ENCODE measurements at regions not wholly inside any gene's neighbourhood (a gene's known extent, or its start where the extent isn't known, plus 50 kb on each side); places are given as distances from the start of the nearest gene placed in this dataset.

- Mint-ChIP-seq H3K9me3 (ENCODE audit: unreplicated experiment) (no peaks in the 10 kb centered on the region), H3K36me3 (ENCODE audit: unreplicated experiment) (no peaks in the 10 kb centered on the region), H3K27me3 (ENCODE audit: unreplicated experiment) (no peaks in the 10 kb centered on the region), H3K4me1 (ENCODE audit: unreplicated experiment) (no peaks in the 10 kb centered on the region), H3K27ac (ENCODE audit: unreplicated experiment) (no peak overlapping the region), H3K4me3 (ENCODE audit: unreplicated experiment) (no peak overlapping the region)
- TF ChIP-seq CTCF (IDR thresholded peaks at IDR 0.05) = no peak
- no peak for DNase-seq (ENCODE audit: extremely low spot score, unreplicated experiment)
Observed at GRCh38 chr1:79988401-79988800, 981.9 kb upstream of the ADGRL4 start.

GRCh38 chr1:79982211-79982610, 975.7 kb upstream of the ADGRL4 start:
- no peaks in the 10 kb centered on the region for H3K27me3 Mint-ChIP-seq (ENCODE audit: unreplicated experiment)
- DNase-seq (ENCODE audit: extremely low spot score, unreplicated experiment) = no peak
- H3K27ac Mint-ChIP-seq (ENCODE audit: unreplicated experiment) = no peak overlapping the region
- H3K4me3 Mint-ChIP-seq (ENCODE audit: unreplicated experiment) = no peak overlapping the region
- no peaks in the 10 kb centered on the region for H3K36me3 Mint-ChIP-seq (ENCODE audit: unreplicated experiment)
- TF ChIP-seq CTCF (IDR thresholded peaks at IDR 0.05) = no peak
- H3K4me1 Mint-ChIP-seq (ENCODE audit: unreplicated experiment) = no peaks in the 10 kb centered on the region
- H3K9me3 Mint-ChIP-seq (ENCODE audit: unreplicated experiment) = no peaks in the 10 kb centered on the region

- no peak for DNase-seq (ENCODE audit: extremely low spot score, unreplicated experiment)
- Mint-ChIP-seq H3K4me3 (ENCODE audit: unreplicated experiment) (no peak overlapping the region), H3K27me3 (ENCODE audit: unreplicated experiment) (no peaks in the 10 kb centered on the region), H3K27ac (ENCODE audit: unreplicated experiment) (no peak overlapping the region), H3K9me3 (ENCODE audit: unreplicated experiment) (no peaks in the 10 kb centered on the region), H3K36me3 (ENCODE audit: unreplicated experiment) (no peaks in the 10 kb centered on the region), H3K4me1 (ENCODE audit: unreplicated experiment) (no peaks in the 10 kb centered on the region)
- TF ChIP-seq CTCF (IDR thresholded peaks at IDR 0.05) = no peak
Observed at GRCh38 chr1:79981481-79981880, 975.0 kb upstream of the ADGRL4 start.

GRCh38 chr1:79979346-79979745, 972.8 kb upstream of the ADGRL4 start:
- H3K27ac Mint-ChIP-seq (ENCODE audit: unreplicated experiment) = no peak overlapping the region
- H3K4me1 Mint-ChIP-seq (ENCODE audit: unreplicated experiment) = no peaks in the 10 kb centered on the region
- no peak overlapping the region for H3K4me3 Mint-ChIP-seq (ENCODE audit: unreplicated experiment)
- no peak for DNase-seq (ENCODE audit: extremely low spot score, unreplicated experiment)
- TF ChIP-seq CTCF (IDR thresholded peaks at IDR 0.05) = no peak
- H3K36me3 Mint-ChIP-seq (ENCODE audit: unreplicated experiment) = no peaks in the 10 kb centered on the region
- H3K27me3 Mint-ChIP-seq (ENCODE audit: unreplicated experiment) = no peaks in the 10 kb centered on the region
- no peaks in the 10 kb centered on the region for H3K9me3 Mint-ChIP-seq (ENCODE audit: unreplicated experiment)

- H3K9me3 Mint-ChIP-seq (ENCODE audit: unreplicated experiment) = no peaks in the 10 kb centered on the region
- TF ChIP-seq CTCF (IDR thresholded peaks at IDR 0.05) = no peak
- DNase-seq (ENCODE audit: extremely low spot score, unreplicated experiment) = no peak
- no peaks in the 10 kb centered on the region for H3K36me3 Mint-ChIP-seq (ENCODE audit: unreplicated experiment)
- no peaks in the 10 kb centered on the region for H3K27me3 Mint-ChIP-seq (ENCODE audit: unreplicated experiment)
- H3K4me3 Mint-ChIP-seq (ENCODE audit: unreplicated experiment) = no peak overlapping the region
- no peak overlapping the region for H3K27ac Mint-ChIP-seq (ENCODE audit: unreplicated experiment)
- H3K4me1 Mint-ChIP-seq (ENCODE audit: unreplicated experiment) = no peaks in the 10 kb centered on the region
Observed at GRCh38 chr1:79976287-79976686, 969.8 kb upstream of the ADGRL4 start.
